WI38 (cell line): ENCODE measurements at regions not wholly inside any gene's neighbourhood (a gene's known extent, or its start where the extent isn't known, plus 50 kb on each side); places are given as distances from the start of the nearest gene placed in this dataset.
A peak's percentile ranks its signal among the peaks of the same experiment; 100 is the strongest.

Experiments
- H3K4me3 ChIP-seq: 2 replicates; pipeline ENCODE4 v1.5.1; 2011; ENCODE audit warnings: low read depth, mild to moderate bottlenecking, control low read depth, low read length
- TF ChIP-seq, protein P1 (sequence below): IDR thresholded peaks from 2 replicates; pipeline ENCODE4 v1.5.1; 2012; ENCODE audit warnings: low read depth, mild to moderate bottlenecking, control low read depth, low read length

DNA sequence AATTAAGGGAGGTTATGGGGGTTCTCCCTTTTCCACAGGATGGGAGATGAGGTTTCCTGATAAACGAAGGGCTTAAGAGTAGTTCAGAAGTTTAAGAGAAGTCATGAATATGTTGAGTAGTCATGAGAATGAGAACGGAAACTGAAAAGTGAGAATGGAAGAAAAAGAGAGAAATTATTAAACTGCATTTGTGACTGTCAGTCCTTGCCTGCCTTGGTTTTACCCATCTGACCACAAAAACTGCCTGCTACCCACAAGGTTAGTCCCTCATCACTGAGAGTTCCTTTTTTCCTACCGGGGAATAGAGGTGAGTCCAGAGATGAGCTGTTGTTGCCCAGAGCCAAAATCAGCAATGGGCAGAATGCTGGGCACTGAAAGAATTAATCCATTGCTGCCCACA lies 174.1 kb upstream of the BET1 start:
- TF ChIP-seq, protein P1, sequence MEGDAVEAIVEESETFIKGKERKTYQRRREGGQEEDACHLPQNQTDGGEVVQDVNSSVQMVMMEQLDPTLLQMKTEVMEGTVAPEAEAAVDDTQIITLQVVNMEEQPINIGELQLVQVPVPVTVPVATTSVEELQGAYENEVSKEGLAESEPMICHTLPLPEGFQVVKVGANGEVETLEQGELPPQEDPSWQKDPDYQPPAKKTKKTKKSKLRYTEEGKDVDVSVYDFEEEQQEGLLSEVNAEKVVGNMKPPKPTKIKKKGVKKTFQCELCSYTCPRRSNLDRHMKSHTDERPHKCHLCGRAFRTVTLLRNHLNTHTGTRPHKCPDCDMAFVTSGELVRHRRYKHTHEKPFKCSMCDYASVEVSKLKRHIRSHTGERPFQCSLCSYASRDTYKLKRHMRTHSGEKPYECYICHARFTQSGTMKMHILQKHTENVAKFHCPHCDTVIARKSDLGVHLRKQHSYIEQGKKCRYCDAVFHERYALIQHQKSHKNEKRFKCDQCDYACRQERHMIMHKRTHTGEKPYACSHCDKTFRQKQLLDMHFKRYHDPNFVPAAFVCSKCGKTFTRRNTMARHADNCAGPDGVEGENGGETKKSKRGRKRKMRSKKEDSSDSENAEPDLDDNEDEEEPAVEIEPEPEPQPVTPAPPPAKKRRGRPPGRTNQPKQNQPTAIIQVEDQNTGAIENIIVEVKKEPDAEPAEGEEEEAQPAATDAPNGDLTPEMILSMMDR = no peak
- H3K4me3 ChIP-seq = no peak overlapping the region

GRCh38 chr7:94179466-94179865 lies 175.3 kb upstream of the BET1 start:
- TF ChIP-seq, protein P1 = no peak
- H3K4me3 ChIP-seq = no peak overlapping the region

GRCh38 chr7:94182066-94182465 lies 177.9 kb upstream of the BET1 start:
- TF ChIP-seq, protein P1 = no peak

GRCh38 chr7:94182721-94183120 lies 178.6 kb upstream of the BET1 start:
- TF ChIP-seq, protein P1 = no peak
- H3K4me3 ChIP-seq = no peak overlapping the region; the same call in 1 of the 2 replicates

More at GRCh38 chr7:94182066-94182465, 177.9 kb upstream of the BET1 start:
- no peak overlapping the region for H3K4me3 ChIP-seq

- TF ChIP-seq, protein P1 = no peak
- H3K4me3 ChIP-seq = peak overlapping the region; percentile 20
These were observed 179.2 kb upstream of the BET1 start for GRCh38 chr7:94183289-94183749.

DNA sequence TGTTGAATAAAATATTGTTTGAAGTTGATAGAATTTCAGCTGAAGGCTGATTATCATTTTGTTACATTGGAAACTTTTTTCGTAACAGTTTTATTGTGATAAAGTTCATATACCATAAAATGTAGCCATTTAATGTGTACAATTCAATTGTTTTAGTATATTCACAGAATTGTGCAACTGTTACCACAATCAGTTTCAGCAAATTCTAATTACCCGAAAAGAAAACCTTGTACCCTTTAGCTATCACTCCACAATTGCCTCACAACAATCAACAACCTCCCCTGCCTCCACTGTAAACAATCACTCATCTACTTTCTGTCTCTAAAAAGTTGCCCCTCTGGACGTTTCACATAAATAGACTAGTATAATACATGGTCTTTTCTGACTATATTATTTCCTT lies 179.7 kb upstream of the BET1 start:
- TF ChIP-seq, protein P1 = no peak
- no peak overlapping the region for H3K4me3 ChIP-seq

DNA sequence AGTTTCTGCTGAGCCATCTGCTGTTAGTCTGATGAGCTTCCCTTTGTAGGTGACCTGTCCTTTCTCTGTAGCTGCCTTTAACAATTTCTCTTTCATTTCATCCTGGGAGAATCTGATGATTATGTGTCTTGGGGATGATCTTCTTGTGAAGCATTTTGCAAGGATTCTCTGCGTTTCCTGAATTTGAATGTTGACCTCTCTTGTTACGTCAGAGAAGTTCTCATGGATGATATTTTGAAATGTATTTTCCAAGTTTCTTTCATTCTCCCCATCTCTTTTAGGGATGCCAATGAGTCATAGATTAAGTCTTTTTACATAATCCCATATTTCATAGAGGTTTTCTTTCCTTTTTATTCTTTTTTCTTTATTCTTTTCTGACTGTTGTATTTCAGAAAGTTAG lies 184.2 kb upstream of the BET1 start:
- TF ChIP-seq, protein P1 = no peak
- no peak overlapping the region for H3K4me3 ChIP-seq
